LNCaP clone FGC (cell line): ENCODE measurements at regions not wholly inside any gene's neighbourhood (a gene's known extent, or its start where the extent isn't known, plus 50 kb on each side); places are given as distances from the start of the nearest gene placed in this dataset.

Source experiments
- DNase-seq: peaks from one replicate; pipeline ENCODE4 v3.0.0-alpha.2; 2011; ENCODE audit warnings: low read depth
- H3K4me3 ChIP-seq: 2 replicates; pipeline ENCODE4 v1.5.1; 2011; ENCODE audit warnings: mild to moderate bottlenecking, low read depth, low read length, control low read depth
- TF ChIP-seq, protein P1 (sequence below): IDR thresholded peaks from 2 replicates; pipeline ENCODE4 v1.5.1; 2012; ENCODE audit warnings: mild to moderate bottlenecking; ENCODE audit not compliant: control insufficient read depth, insufficient read depth; ENCODE audit errors: extremely low read depth

DNA sequence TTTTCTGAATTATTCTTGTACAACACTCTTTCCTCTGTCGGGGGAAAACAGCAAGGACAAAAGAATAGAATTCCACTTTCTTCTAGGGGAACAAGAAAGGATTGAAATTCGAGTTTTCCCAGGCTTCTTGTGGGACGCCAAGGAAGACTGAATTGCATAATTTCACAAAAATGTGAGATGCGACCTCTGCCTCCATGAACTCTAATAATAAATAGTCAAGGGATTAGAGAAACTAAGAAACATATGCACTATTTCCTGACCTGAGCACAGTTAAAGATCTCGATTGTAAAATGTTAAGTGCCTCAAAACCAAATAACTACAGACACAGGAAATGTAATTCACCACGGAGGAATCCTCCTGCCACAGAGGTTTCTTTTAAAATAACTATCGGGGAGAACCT is 117.3 kb upstream of the MARK1 start:
- H3K4me3 ChIP-seq: no peak overlapping the region
- DNase-seq: no peak
- TF ChIP-seq, protein P1, sequence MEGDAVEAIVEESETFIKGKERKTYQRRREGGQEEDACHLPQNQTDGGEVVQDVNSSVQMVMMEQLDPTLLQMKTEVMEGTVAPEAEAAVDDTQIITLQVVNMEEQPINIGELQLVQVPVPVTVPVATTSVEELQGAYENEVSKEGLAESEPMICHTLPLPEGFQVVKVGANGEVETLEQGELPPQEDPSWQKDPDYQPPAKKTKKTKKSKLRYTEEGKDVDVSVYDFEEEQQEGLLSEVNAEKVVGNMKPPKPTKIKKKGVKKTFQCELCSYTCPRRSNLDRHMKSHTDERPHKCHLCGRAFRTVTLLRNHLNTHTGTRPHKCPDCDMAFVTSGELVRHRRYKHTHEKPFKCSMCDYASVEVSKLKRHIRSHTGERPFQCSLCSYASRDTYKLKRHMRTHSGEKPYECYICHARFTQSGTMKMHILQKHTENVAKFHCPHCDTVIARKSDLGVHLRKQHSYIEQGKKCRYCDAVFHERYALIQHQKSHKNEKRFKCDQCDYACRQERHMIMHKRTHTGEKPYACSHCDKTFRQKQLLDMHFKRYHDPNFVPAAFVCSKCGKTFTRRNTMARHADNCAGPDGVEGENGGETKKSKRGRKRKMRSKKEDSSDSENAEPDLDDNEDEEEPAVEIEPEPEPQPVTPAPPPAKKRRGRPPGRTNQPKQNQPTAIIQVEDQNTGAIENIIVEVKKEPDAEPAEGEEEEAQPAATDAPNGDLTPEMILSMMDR: no peak

DNA sequence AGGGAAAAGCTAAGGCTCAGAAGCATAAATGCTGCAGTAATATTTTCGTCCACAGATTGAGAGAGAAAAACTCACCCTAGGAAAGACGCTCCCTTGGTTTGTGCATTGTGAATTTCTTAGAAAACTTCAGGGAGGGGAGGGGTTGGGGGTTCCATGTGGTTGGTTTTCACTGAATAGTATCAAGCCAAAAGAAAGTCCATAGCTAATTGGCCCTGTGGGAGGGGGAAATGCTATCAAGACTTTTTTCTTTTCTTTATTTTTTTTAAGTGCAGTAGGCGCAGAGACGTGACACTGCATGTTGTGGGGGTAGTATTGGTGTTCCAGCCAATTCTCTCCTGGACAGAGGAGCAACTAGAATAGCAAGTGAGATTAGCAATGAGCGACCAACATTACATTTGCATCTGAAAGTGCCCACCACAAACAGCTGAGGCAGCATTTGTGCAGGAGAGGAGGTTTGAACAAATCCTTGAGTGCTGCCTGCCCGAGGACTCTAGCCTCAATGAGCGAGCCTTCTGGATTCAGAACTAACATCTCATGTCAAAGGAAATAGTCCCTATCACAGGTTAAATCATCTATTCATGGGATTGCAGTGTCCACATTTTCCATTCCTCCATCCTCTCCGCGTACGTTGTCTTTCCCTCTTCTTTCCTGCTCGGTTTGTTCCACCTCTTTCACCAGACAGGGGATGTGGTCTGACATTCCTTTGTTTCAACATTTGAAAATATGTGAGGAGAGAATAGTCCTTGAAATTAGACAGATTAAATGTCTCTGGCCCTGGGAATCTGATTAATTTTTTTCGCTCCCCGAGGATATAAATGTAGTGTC is 118.0 kb upstream of the MARK1 start:
- TF ChIP-seq, protein P1: no peak
- no peak for DNase-seq
- no peak overlapping the region for H3K4me3 ChIP-seq

DNA sequence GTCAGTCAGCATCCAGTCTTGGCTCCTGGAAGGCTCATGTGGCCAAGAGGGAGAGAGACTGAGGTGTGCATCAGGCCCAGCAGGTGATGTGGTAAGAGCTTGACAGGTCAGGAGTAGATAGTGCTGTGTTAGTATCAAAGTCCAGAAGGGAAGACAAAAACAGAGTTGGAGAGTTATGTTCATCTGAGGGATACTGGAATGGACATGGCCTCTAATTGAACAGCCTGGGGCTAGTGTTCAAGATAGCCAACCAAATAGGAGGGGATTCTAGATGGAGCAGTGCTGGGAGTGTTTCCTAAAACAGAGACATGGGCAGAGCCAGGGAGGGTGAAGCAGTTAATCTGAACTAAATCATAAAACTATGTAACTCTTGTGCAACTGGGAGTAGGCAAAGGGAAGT is 120.7 kb upstream of the MARK1 start:
- TF ChIP-seq, protein P1: no peak
- no peak for DNase-seq

DNA sequence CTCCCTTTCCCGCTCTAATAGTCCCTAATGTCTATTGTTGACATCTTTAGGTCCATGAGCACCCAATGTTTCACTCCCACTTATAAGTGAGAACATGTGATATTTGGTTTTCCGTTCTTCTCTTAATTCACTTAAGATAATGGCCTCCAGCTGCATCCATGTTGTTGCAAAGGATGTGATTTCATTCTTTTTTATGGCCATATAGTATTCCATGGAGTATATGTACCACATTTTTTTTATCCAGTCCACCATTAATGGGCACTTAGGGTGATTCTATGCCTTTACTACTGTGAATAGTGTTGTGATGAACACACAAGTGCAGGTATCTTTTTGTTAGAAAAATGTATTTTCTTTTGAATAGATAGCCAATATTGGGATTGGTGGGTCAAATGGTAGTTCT is 126.0 kb upstream of the RAB3GAP2 start:
- H3K4me3 ChIP-seq: no peak overlapping the region
- DNase-seq: no peak
- TF ChIP-seq, protein P1: no peak

More for the DNA sequence above, 120.7 kb upstream of the MARK1 start:
- H3K4me3 ChIP-seq: no peak overlapping the region

DNA sequence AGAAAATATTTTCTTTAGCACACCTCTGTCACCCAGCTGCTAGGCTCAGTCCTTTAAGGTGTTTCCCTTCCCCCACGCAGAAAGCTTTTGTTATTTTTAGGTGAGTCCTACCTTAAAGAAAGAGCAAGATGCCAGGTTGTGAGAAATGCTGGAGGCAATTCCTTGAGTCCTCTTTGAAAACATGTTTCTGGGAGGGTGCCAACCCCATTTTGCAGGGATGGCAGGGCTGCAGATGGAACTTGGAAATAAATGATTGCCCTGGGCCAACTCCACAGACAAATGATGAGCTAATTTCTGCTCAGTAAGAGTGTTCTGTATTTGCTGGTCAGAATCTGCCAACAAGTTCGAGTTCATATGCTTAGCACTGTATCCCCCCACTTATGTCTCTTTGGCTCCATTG is 119.2 kb upstream of the RAB3GAP2 start:
- DNase-seq: peak; percentile 34

DNA sequence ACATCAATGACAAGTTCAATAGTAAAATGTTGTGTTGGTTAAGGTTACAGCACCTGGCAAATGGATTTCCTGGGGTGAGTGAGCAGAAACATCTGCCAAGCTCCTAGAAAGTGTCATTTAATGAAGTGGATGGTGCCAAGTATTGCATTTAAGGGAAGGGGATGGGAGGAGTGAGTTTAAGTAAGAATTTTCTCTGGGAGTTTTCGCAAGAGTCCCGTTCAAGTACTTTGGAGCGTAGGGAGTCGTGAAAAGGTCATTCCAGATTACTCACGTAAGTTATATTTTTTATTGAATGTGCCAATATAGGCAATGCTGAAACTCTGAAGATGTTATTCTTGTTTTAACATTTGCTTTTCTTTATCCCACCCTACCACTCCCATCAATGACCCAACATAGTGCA is 117.4 kb upstream of the RAB3GAP2 start:
- TF ChIP-seq, protein P1: no peak
- no peak for DNase-seq
- no peak overlapping the region for H3K4me3 ChIP-seq

More for the DNA sequence above, 119.2 kb upstream of the RAB3GAP2 start:
- TF ChIP-seq, protein P1: no peak
- H3K4me3 ChIP-seq: no peak overlapping the region
